Esophagus squamous epithelium (tissue), 5 donors: ENCODE measurements at regions not wholly inside any gene's neighbourhood (a gene's known extent, or its start where the extent isn't known, plus 50 kb on each side); places are given as distances from the start of the nearest gene placed in this dataset.

Experiments
- DNase-seq: peaks from one replicate; lab custom pipeline; 2025; lab: John Stamatoyannopoulos, UW
- H3K27ac ChIP-seq, 4 donors: fragments of 200-600 bp; sonication (generic); one replicate each; pipeline ENCODE4 v1.5.1; 2016 to 2019; ENCODE audit warnings: mild to moderate bottlenecking in 1 of 4
- H3K27me3 ChIP-seq, 4 donors: fragments of 200-600 bp; sonication (generic); 1 replicate in 3 of 4; 2 replicates in 1 of 4; pipeline versions ENCODE4 v1.5.1 to v1.6.0; 2017 to 2021; ENCODE audit warnings: antibody characterized with exemption in 1 of 4
- H3K36me3 ChIP-seq, 3 donors: fragments of 200-600 bp; sonication (generic); one replicate each; pipeline ENCODE4 v1.5.1; 2016 to 2019
- H3K4me1 ChIP-seq, 3 donors: fragments of 200-600 bp; sonication (generic); one replicate each; pipeline ENCODE4 v1.5.1; 2017 to 2019
- H3K4me3 ChIP-seq, 4 donors: fragments of 200-600 bp; sonication (generic); 1 replicate in 3 of 4; 2 replicates in 1 of 4; pipeline ENCODE4 v1.5.1; 2016 to 2019; ENCODE audit warnings: mild to moderate bottlenecking in 2 of 4, moderate library complexity in 1 of 4
- H3K9me3 ChIP-seq, 3 donors: fragments of 200-600 bp; sonication (generic); one replicate each; pipeline ENCODE4 v1.5.1; 2016 to 2019
- POLR2A ChIP-seq, 4 donors: fragments of 450-650 bp; IDR thresholded peaks; one replicate each; pipeline ENCODE4 v1.6.1; 2017; ENCODE audit warnings: antibody characterized with exemption in 4 of 4, mild to moderate bottlenecking in 4 of 4, moderate library complexity in 3 of 4
- WGBS, 2 donors: methylation state at CpG; one replicate each; pipeline ENCODE4 v1.1.5; 2018; 5-methylcytosine and 5-hydroxymethylcytosine counted together
- intact Hi-C: fragments of 100-400 bp; cut with DNase I; formaldehyde crosslinking; loops from one replicate; pipeline ENCODE4 v1.15.0; 2022
- TF ChIP-seq, protein P1 (sequence below), 6 experiments: fragments of 450-650 bp in 4 of 6; fragments of 200-600 bp in 2 of 6; sonication (generic) in 2 of 6; IDR thresholded peaks; one replicate each; pipeline ENCODE4 v1.5.1; 2016 to 2019; ENCODE audit warnings: antibody characterized with exemption in 6 of 6, mild to moderate bottlenecking in 4 of 6, moderate library complexity in 4 of 6
- donor health status: DM: yes; HTN: yes; CAD: no.

GRCh38 chr20:60690771-60691170 lies 561.3 kb upstream of the CDH4 start:
- WGBS, 2 donors: 35 to 42% methylated on average over 3 of the region's 3 CpGs

GRCh38 chr20:60691966-60692615 lies 560.0 kb upstream of the CDH4 start:
- Histone ChIP-seq H3K4me1 (no peaks in the 10 kb centered on the region), H3K9me3 (no peaks in the 10 kb centered on the region), H3K36me3 (no peaks in the 10 kb centered on the region), H3K27ac (no peak overlapping the region), H3K4me3 (no peak overlapping the region), H3K27me3 (no peaks in the 10 kb centered on the region)
- 56 to 60% methylated on average over 4 of the region's 4 CpGs for WGBS, 2 donors
- no peak for DNase-seq
- intact Hi-C loops: no loop called here
- TF ChIP-seq, protein P1, sequence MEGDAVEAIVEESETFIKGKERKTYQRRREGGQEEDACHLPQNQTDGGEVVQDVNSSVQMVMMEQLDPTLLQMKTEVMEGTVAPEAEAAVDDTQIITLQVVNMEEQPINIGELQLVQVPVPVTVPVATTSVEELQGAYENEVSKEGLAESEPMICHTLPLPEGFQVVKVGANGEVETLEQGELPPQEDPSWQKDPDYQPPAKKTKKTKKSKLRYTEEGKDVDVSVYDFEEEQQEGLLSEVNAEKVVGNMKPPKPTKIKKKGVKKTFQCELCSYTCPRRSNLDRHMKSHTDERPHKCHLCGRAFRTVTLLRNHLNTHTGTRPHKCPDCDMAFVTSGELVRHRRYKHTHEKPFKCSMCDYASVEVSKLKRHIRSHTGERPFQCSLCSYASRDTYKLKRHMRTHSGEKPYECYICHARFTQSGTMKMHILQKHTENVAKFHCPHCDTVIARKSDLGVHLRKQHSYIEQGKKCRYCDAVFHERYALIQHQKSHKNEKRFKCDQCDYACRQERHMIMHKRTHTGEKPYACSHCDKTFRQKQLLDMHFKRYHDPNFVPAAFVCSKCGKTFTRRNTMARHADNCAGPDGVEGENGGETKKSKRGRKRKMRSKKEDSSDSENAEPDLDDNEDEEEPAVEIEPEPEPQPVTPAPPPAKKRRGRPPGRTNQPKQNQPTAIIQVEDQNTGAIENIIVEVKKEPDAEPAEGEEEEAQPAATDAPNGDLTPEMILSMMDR (IDR thresholded peaks at IDR 0.05): no peak
- TF ChIP-seq POLR2A (IDR thresholded peaks at IDR 0.05): no peak

More at GRCh38 chr20:60690771-60691170, 561.3 kb upstream of the CDH4 start:
- intact Hi-C loops: no loop called here
- Histone ChIP-seq H3K36me3 (no peaks in the 10 kb centered on the region), H3K4me1 (no peaks in the 10 kb centered on the region), H3K27me3 (no peaks in the 10 kb centered on the region), H3K9me3 (no peaks in the 10 kb centered on the region), H3K27ac (no peak overlapping the region), H3K4me3 (no peak overlapping the region)
- DNase-seq: no peak
- TF ChIP-seq, protein P1 (IDR thresholded peaks at IDR 0.05): no peak

DNA sequence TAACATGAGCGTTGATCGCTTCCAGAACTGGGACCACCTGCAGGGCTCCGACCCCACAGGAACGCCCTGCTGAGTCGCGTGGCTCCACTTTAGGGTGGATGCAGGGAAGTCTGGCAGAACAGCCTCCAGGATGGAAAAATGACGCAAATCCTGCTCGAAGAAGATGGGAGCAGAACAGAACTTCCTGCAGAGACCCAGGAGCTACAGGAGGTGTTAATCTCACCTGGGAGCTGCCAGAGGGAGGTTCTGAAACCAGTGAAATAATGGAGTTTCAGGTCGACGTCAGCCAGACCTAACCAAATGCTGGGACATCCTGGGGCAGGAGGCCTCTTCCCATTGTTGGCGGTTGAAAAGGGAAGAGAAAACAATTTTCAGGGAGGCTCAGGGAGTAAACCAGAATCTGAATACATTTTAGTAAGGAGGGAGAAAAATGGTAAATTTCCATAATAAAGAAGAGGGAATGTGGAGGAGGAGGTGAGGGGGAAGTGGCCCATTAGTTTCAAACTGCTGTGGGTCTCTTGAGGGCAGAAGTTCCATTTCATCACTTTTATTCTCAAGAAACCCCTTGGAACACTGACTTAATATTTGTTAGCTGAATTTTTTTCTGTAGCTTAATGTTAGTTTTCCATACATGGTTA lies 558.4 kb upstream of the CDH4 start:
- no peak for TF ChIP-seq POLR2A (IDR thresholded peaks at IDR 0.05)
- TF ChIP-seq, protein P1 (IDR thresholded peaks at IDR 0.05): no peak
- Histone ChIP-seq H3K27me3 (no peaks in the 10 kb centered on the region), H3K4me1 (no peaks in the 10 kb centered on the region), H3K27ac (no peak overlapping the region), H3K4me3 (no peak overlapping the region), H3K36me3 (no peaks in the 10 kb centered on the region), H3K9me3 (no peaks in the 10 kb centered on the region)
- 37 to 41% methylated on average over 3 to 6 of the region's 11 CpGs for WGBS, 2 donors
- intact Hi-C loops: no loop called here
- no peak for DNase-seq

- DNase-seq: no peak
- H3K9me3 ChIP-seq: no peaks in the 10 kb centered on the region
- H3K36me3 ChIP-seq: no peaks in the 10 kb centered on the region
- intact Hi-C loops: no loop called here
- no peaks in the 10 kb centered on the region for H3K4me1 ChIP-seq
- TF ChIP-seq, protein P1 (IDR thresholded peaks at IDR 0.05): no peak
- no peak for TF ChIP-seq POLR2A (IDR thresholded peaks at IDR 0.05)
- H3K27me3 ChIP-seq: no peaks in the 10 kb centered on the region
- 83 to 100% methylated on average over 1 of the region's 1 CpG for WGBS, 2 donors
- H3K4me3 ChIP-seq: no peak overlapping the region
- no peak overlapping the region for H3K27ac ChIP-seq
Observed at GRCh38 chr20:60694763-60695162, 557.3 kb upstream of the CDH4 start.

DNA sequence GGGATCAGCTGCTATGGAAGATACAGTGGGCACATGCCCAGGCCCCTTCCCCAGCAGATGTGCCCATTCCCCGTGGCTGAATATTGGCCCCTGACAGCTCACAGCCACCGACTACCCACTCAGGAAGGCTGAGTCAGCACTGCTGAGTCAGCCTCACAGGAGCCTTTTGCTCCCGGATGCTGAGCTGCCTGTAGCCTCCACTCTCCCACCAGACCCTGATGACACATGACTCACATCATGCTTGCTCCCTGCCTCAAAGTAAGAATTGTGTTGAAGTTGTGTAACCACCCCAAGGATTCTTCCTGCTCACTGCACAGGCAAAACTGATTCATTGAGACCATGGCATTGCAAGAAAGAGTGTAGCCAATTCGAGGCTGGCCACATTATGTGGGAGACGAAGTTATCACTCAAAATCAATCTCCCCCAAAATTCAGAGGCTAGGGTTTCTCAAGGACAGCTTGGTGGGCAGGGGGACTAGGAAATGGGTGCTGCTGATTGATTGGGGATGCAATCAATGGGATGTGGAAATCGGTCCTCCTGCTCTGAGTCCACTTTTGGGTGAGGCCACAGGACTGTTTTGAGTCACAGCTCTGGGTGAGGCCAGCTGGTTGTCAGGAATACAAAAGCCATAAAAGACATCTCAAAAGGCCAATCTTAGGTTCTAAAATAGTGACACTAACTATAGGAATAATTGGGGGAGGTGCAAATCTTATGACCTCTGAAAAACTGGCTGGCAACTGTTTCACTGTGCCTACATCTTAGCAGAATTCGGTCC lies 556.6 kb upstream of the CDH4 start:
- no peak overlapping the region for H3K27ac ChIP-seq
- no peak for DNase-seq
- H3K4me3 ChIP-seq: no peak overlapping the region
- H3K36me3 ChIP-seq: no peaks in the 10 kb centered on the region
- H3K4me1 ChIP-seq: no peaks in the 10 kb centered on the region
- intact Hi-C loops: no loop called here
- TF ChIP-seq, protein P1 (IDR thresholded peaks at IDR 0.05): no peak
- TF ChIP-seq POLR2A (IDR thresholded peaks at IDR 0.05): no peak
- WGBS, 2 donors: 59 to 80% methylated on average over 3 to 4 of the region's 7 CpGs
- H3K9me3 ChIP-seq: no peaks in the 10 kb centered on the region
- no peaks in the 10 kb centered on the region for H3K27me3 ChIP-seq
